ENCODE measurements at regions not wholly inside any gene's neighbourhood (a gene's known extent, or its start where the extent isn't known, plus 50 kb on each side); places are given as distances from the start of the nearest gene placed in this dataset.
A peak's percentile ranks its signal among the peaks of the same experiment; 100 is the strongest.
"Not testable (repeated sequence)": the region's sequence is repeated elsewhere in the genome, so short reads cannot be mapped to it uniquely, and the experiment has no call there.

DNA sequence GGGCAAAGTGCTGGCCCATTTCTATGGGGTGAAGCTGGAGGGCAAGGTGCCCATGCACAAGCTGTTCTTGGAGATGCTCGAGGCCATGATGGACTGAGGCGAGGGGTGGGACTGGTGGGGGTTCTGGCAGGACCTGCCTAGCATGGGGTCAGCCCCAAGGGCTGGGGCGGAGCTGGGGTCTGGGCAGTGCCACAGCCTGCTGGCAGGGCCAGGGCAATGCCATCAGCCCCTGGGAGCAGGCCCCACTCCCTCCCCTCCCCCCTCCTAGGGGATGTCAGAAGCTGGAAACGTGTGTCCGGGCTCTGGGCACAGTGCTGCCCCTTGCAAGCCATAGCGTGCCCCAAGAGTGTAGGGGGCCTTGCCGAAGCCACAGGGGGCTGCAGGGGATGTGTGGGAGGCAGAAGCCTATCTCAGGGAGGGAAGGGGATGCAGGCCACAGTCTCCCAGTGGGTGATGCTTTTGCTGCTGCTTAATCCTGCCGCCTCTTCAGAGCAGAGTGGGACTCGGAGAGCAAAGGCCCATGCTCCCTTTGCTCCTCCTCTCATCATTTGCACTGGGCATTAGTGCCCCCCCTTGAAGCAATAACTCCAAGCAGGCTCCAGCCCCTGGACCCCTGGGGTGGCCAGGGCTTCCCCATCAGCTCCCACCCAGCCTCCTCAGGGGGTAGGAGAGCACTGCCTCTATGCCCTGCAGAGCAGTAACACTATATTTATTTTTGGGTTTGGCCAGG is 85.2 kb downstream of the MRPL57 start:
- DNase-seq (ENCODE audit: low read depth in 1 of 2, low spot score in 1 of 2) = not testable (repeated sequence)

DNA sequence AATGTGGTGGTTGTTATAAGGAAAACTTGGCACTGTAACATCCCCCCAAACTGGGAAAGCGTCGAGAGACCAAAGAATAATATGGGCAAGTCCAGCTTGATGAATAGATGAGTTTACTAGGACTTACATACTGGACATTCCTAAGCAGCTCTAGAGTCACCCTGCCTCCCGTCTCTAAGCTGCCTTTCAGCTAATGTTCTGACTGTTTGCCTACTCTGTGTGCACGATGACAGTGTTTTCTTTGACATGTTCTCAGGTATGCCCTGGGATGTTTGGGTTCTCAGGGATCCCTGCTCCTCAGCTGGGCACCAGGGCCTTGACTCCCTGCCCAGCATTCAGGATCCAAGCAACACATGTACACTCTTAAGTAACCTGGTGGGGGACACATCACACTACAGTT is 87.5 kb downstream of the MRPL57 start:
- not testable (repeated sequence) for DNase-seq (ENCODE audit: low read depth in 1 of 2, low spot score in 1 of 2)

GRCh38 chr13:21268485-21268884 is 92.0 kb downstream of the MRPL57 start:
- DNase-seq (ENCODE audit: low read depth in 1 of 2, low spot score in 1 of 2) = not testable (repeated sequence)

GRCh38 chr13:21272439-21272838 is 96.0 kb downstream of the MRPL57 start:
- not testable (repeated sequence) for DNase-seq (ENCODE audit: low read depth in 1 of 2, low spot score in 1 of 2)

- DNase-seq (ENCODE audit: low read depth in 1 of 2, low spot score in 1 of 2) = not testable (repeated sequence)
Observed at GRCh38 chr13:21274457-21274856, 98.0 kb downstream of the MRPL57 start.

DNA sequence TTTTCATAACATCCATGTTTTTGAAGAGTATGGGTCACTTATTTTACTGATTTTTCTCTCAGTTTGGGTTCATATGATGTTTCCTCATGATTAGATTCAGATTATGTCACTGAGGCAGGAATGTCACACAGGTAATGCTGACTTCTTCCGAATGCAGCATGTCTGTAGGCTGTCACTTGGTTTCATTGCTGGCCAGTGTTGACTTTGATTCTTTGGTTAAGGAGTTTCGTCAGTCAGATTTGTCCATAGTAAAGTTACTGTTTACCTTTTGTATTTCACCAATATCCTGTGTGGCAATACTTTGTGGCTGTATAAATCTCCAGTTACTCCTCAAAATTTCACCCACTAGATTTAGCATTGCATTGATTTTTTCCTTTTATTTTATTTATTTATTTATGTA is 105.6 kb downstream of the MRPL57 start:
- no peak for DNase-seq (ENCODE audit: low read depth in 1 of 2, low spot score in 1 of 2)

DNA sequence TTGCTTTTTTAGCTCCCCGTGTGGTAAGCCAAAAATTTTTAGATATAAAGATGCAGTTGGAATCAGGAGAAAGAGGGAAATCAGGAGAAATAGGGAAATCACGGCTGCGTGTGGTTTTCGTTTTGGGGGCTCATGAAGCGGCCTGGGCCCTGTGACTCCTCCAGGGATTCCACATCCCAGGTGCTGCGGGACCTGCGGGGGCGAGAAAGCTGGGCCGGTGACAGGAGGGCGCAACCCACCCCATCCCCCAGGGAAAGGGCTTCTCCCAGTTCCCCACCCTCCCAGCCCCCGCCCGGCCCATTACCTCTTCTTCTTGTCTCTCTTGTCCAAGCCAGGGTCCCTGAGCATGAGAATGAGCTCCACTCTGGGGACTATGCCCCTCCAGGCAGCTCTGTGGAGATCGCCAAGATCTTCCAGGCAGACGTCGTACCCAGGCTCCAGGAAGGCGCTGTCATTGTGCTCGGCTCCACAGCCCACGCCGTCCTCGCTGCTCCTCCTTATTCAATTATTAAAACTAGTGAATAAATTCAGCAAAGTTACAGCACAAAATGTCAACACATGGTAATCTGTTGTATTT is 111.0 kb downstream of the MRPL57 start:
- DNase-seq (ENCODE audit: low read depth in 1 of 2, low spot score in 1 of 2) = no peak

DNA sequence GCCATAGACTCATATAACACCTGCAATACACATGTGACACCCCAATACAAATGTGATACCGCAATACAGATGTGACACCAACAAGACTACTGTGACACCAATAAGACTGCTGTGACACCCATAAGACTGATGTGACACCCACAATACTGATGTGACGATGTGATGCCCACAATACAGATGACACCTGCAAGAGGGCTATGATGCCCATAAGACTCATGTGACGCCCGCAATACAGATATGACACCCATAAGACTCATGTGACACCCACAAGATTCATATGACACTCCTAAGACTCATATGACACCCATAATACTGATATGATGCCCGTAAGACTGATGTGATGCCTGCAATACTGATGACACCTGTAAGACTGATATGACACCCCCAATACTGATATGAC is 113.0 kb downstream of the MRPL57 start:
- no peak for DNase-seq (ENCODE audit: low read depth in 1 of 2, low spot score in 1 of 2)

GRCh38 chr13:21290442-21291002 is 114.1 kb downstream of the MRPL57 start:
- not testable (repeated sequence) for DNase-seq (ENCODE audit: low read depth in 1 of 2, low spot score in 1 of 2)

- DNase-seq (ENCODE audit: low read depth in 1 of 2, low spot score in 1 of 2) = no peak
Observed at GRCh38 chr13:21291840-21292239, 115.4 kb downstream of the MRPL57 start.

DNA sequence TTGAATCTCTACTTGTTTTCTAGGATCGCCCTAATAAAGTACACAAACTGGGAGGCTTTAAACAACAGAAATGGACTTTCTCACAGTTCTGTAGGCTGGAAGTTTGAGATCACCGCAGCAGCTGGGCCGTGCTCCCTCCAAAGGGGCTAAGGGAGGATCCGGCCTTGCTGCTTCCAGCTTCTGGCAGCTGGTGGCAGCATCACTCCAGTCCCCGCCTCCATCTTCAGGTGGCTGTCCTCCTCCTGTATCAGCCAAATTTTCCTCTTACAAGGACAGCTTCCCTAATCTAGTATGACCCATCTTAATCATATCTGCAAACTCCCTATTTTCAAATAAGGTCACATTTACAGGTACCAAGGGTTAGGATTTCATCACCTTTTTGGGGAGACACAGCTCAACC is 120.5 kb downstream of the MRPL57 start:
- DNase-seq (ENCODE audit: low read depth in 1 of 2, low spot score in 1 of 2) = not testable (repeated sequence)

- no peak for DNase-seq (ENCODE audit: low read depth in 1 of 2, low spot score in 1 of 2)
Observed at GRCh38 chr13:21297447-21297846, 121.0 kb downstream of the MRPL57 start.

DNA sequence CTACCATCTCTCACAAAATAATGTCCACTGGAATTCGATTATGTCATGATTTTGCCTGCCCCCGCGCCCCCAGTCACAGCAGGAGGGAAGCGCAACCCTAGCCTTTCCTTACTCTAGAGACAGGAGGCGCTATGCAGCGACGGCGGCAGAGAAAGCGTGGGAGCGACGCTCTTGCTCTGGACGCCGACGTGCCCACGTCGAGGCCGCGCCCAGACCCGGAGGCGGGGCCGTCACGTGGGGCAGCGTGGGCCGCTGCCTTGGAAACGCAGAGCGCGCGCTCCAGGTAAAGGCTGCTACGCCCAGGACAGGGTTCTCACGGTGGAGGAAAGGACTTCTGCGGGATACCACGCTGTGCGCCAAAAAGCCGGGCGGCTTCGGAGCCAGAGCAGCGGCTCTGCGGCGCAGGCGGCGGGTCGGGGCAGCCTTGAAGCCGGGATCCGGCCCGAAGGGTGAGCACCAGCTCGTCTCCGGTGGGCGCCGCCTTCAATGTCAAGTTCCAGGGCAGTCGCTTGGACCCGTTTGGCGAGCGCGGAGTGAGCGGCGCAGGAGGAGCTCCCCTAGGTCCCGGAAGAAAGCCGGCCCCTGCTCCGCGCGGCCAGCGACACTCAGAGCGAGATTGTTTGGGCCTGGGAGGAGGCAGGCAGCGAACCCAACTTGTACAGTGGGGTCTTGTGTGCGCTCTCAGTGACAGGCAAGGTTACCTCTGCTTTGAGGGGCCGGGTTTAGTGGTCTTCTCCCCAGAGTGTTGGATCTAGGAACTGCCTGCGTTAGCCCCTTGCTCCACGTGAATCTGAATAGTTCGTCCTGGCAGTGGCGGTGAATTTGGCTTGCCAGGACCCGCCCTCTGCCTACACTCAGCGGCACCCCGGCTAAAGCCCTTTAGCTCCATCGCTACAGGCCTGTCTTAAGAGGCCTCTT is 121.7 kb downstream of the MRPL57 start:
- DNase-seq (ENCODE audit: low read depth in 1 of 2, low spot score in 1 of 2) = peak; percentile 63 to 81

- DNase-seq (ENCODE audit: low read depth in 1 of 2, low spot score in 1 of 2) = no peak
Observed at GRCh38 chr13:21304256-21304655, 127.8 kb downstream of the MRPL57 start.

DNA sequence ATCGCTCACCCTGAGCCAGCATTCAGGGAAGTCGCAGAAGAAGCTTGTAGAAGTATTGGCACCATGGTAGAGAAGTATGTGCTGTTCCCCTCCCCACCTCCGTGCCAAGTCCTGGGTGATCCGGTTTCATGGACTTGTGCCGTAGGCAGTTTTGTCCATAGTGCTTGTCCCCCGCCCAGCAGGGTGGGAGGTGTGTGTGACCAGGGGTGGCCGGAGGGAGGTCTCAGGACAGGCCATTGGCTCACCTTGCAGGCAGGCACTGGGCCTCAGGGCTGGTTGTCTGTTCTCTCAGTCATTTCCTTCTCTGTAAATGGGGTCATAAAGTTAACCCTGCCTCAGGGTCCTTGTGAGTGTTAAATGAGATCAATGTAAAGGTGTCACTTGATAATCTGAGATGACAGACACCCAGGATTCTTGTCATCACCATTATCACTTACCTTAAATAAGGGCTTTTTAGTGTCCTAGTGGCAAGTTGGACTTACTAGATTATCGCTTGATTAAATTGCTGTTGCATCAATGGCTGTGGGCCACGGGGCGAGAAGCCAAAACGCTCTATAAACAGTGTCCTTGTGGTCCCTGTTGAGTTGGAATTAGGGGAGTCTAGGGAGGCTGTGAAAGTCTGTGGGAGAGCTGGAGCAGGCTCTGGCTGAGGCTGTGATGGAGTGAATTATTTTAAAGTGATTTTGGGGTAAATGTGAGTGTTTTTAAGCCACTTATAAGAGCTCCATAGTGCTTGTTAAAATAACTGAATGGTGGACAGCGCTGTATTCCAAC is 130.0 kb downstream of the MRPL57 start:
- not testable (repeated sequence) for DNase-seq (ENCODE audit: low read depth in 1 of 2, low spot score in 1 of 2)

DNA sequence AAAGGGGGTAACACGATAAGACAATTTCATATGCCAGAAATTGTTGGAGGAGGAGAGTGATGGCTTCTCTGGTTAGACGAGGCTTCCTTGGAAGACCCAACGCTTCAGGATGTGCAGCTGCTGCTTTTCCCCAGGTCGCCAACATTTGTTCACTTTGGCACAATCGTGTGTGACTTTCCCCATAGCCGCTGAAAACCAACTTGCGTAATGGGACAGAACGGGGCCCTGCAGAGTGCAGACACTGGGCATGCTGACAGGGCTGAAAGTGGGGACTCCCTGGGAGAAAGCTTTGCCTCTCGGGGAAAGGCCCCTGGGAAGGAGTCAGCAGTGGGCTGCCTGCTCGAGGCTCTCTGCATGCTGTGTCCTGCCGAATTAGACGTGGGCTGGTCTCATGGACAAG is 130.7 kb downstream of the MRPL57 start:
- not testable (repeated sequence) for DNase-seq (ENCODE audit: low read depth in 1 of 2, low spot score in 1 of 2)

- no peak for DNase-seq (ENCODE audit: low read depth in 1 of 2, low spot score in 1 of 2)
Observed at GRCh38 chr13:21308906-21309305, 132.4 kb downstream of the MRPL57 start.

DNA sequence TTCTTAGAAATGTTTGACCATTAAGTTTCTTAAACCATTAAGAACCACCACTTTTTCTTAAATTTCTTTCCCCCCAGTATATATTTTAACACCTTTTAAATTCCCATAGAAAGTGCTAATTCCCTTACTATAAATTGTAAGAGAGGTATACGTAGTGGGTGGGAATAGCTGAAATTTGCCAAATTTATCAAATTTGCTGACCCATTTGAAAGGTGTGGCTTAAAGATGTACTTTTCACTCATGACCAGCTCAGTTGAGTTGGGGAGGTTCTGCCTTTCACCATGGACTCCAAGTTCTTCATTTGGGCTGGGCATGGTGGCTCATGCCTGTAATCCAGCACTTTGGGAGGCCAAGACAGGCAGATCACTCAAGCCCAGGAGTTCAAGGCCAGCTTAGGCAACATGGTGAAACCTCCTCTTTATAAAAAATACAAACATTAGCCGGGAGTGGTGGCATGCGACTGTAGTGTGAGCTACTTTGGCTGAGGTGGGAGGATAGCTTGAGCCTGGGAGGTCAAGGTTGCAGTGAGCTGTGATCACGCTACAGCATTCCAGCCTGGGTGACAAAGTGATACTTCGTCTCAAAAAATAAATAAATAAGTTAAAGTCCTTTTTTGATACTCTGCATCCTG is 133.2 kb downstream of the MRPL57 start:
- no peak for DNase-seq (ENCODE audit: low read depth in 1 of 2, low spot score in 1 of 2)

DNA sequence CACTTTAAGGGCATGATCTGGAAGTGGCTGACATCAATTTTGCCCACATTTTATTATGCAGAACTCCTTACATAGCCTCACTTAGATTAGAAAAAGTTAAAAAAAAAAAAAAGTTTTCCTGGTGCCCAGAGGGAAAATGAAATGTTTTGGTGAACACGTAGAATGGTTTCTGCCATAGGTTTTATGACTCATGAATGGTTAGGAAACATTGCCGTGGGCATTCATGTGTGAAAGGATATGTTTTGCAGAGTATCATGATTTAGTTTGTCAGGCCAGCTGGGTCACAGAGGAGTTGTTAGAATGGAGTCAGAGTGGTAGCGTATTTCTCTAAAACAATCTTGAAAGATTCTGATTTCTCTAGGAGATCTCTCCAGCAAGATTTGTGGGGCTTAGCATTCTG is 133.8 kb downstream of the MRPL57 start:
- DNase-seq (ENCODE audit: low read depth in 1 of 2, low spot score in 1 of 2) = no peak

DNA sequence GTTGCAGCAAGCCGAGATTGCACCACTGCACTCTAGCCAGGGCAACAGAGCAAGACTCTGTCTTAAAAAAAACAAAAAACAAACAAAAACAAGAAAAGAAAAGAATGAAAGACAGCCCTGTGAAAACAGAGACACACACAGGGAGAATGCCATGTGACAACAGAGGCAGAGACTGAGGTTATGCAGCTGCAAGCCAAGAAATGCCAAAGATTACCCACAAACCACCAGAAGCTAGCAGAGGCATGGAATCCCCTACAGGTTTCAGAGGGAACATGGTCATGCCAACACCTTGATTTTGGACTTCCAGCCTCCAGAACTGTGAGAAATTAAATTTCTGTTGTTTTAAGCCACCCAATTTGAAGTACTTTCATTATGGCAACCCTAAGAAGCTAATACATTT is 138.5 kb downstream of the MRPL57 start:
- not testable (repeated sequence) for DNase-seq (ENCODE audit: low read depth in 1 of 2, low spot score in 1 of 2)
